GM10266 (cell line): ENCODE measurements at regions not wholly inside any gene's neighbourhood (a gene's known extent, or its start where the extent isn't known, plus 50 kb on each side); places are given as distances from the start of the nearest gene placed in this dataset.

Experiments used
- DNase-seq: peaks from one replicate; pipeline ENCODE4 v3.0.0; 2012; ENCODE audit errors: extremely low spot score
- CTCF ChIP-seq: IDR thresholded peaks from 2 replicates; pipeline ENCODE4 v1.5.1; 2012; ENCODE audit warnings: mild to moderate bottlenecking, low read depth; ENCODE audit not compliant: control insufficient read depth, insufficient read depth; ENCODE audit errors: missing control alignments

GRCh38 chr10:10520491-10521385 lies 496.9 kb upstream of the CELF2 start:
- DNase-seq: peak; percentile 48

GRCh38 chr10:10526846-10527245 lies 490.8 kb upstream of the CELF2 start:
- no peak for TF ChIP-seq CTCF
- no peak for DNase-seq

More at GRCh38 chr10:10520491-10521385, 496.9 kb upstream of the CELF2 start:
- no peak for TF ChIP-seq CTCF

GRCh38 chr10:10527861-10528562 lies 489.7 kb upstream of the CELF2 start:
- DNase-seq: no peak
- TF ChIP-seq CTCF: no peak

GRCh38 chr10:10528563-10528910 lies 489.1 kb upstream of the CELF2 start:
- DNase-seq: no peak
- no peak for TF ChIP-seq CTCF

- no peak for DNase-seq
- no peak for TF ChIP-seq CTCF
Observed at GRCh38 chr10:10530313-10530712, 487.4 kb upstream of the CELF2 start.

- DNase-seq: no peak
- no peak for TF ChIP-seq CTCF
Observed at GRCh38 chr10:10532236-10532635, 485.4 kb upstream of the CELF2 start.

GRCh38 chr10:10532826-10533225 lies 484.8 kb upstream of the CELF2 start:
- no peak for DNase-seq
- no peak for TF ChIP-seq CTCF
